Liver (tissue), 8 donors: ENCODE measurements at regions not wholly inside any gene's neighbourhood (a gene's known extent, or its start where the extent isn't known, plus 50 kb on each side); places are given as distances from the start of the nearest gene placed in this dataset.

Experiments used
- DNase-seq: peaks from one replicate; pipeline ENCODE4 v3.0.0-alpha.2; 2017; ENCODE audit warnings: low spot score
- H3K27ac ChIP-seq, 2 donors: one replicate each; pipeline ENCODE4 v1.7.0; 2013; ENCODE audit warnings: inconsistent platforms in 2 of 2, low read length in 2 of 2, control low read depth in 1 of 2, low read depth in 1 of 2, mild to moderate bottlenecking in 1 of 2
- H3K27me3 ChIP-seq, 4 donors: one replicate each; pipeline versions ENCODE4 v1.6.1 to v1.7.0; 2013; ENCODE audit warnings: low read length in 3 of 4, inconsistent platforms in 1 of 4, mild to moderate bottlenecking in 1 of 4, moderate library complexity in 1 of 4; ENCODE audit not compliant: control insufficient read depth in 4 of 4, insufficient read depth in 4 of 4
- H3K36me3 ChIP-seq, 4 donors: one replicate each; pipeline versions ENCODE4 v1.6.1 to v1.7.0; 2013; ENCODE audit warnings: low read length in 3 of 4, mild to moderate bottlenecking in 3 of 4, low read depth in 1 of 4, moderate library complexity in 1 of 4; ENCODE audit not compliant: control insufficient read depth in 4 of 4, insufficient read depth in 3 of 4
- H3K4me1 ChIP-seq, 4 donors: one replicate each; pipeline versions ENCODE4 v1.6.1 to v1.7.0; 2013; ENCODE audit warnings: low read length in 3 of 4, mild to moderate bottlenecking in 3 of 4, moderate library complexity in 1 of 4; ENCODE audit not compliant: control insufficient read depth in 4 of 4, insufficient read depth in 4 of 4
- H3K4me3 ChIP-seq, 3 donors: one replicate each; pipeline versions ENCODE4 v1.6.1 to v1.7.0; 2013; ENCODE audit warnings: low read length in 3 of 3, control low read depth in 1 of 3, low read depth in 1 of 3, mild to moderate bottlenecking in 1 of 3
- H3K9ac ChIP-seq, 2 donors: one replicate each; pipeline ENCODE4 v1.7.0; 2013; ENCODE audit warnings: low read length in 2 of 2, mild to moderate bottlenecking in 2 of 2, moderate library complexity in 2 of 2, control low read depth in 1 of 2, low read depth in 1 of 2
- H3K9me3 ChIP-seq, 4 donors: one replicate each; pipeline versions ENCODE4 v1.6.1 to v1.7.0; 2013; ENCODE audit warnings: low read length in 3 of 4; ENCODE audit not compliant: control insufficient read depth in 4 of 4
- GABPA ChIP-seq, 2 donors: IDR thresholded peaks in 1 of 2; conservative IDR thresholded peaks in 1 of 2; 2 replicates each; pipeline ENCODE4 v1.6.1; 2016; ENCODE audit warnings: antibody characterized with exemption in 2 of 2, mild to moderate bottlenecking in 1 of 2, moderate library complexity in 1 of 2
- HNF4A ChIP-seq, 2 donors: conservative IDR thresholded peaks; 2 replicates each; pipeline ENCODE4 v1.6.1; 2016; ENCODE audit warnings: antibody characterized with exemption in 2 of 2, mild to moderate bottlenecking in 2 of 2
- HNF4G ChIP-seq: IDR thresholded peaks from 2 replicates; pipeline ENCODE4 v1.6.1; 2016; ENCODE audit warnings: antibody characterized with exemption
- JUND ChIP-seq, 2 donors: IDR thresholded peaks; 2 replicates each; pipeline ENCODE4 v1.6.1; 2016; ENCODE audit warnings: antibody characterized with exemption in 2 of 2
- NR2F2 ChIP-seq: IDR thresholded peaks from 2 replicates; pipeline ENCODE4 v1.6.1; 2016; ENCODE audit warnings: antibody characterized with exemption
- RAD21 ChIP-seq, 2 donors: IDR thresholded peaks; 2 replicates each; pipeline ENCODE4 v1.6.1; 2016; ENCODE audit warnings: antibody characterized with exemption in 2 of 2, mild to moderate bottlenecking in 2 of 2
- RXRA ChIP-seq, 2 donors: IDR thresholded peaks; 2 replicates each; pipeline ENCODE4 v1.6.1; 2017 to 2018; ENCODE audit warnings: antibody characterized with exemption in 2 of 2, mild to moderate bottlenecking in 1 of 2
- SP1 ChIP-seq: IDR thresholded peaks from 2 replicates; pipeline ENCODE4 v1.6.1; 2018; ENCODE audit warnings: antibody characterized with exemption, mild to moderate bottlenecking
- TAF1 ChIP-seq: conservative IDR thresholded peaks from 2 replicates; pipeline ENCODE4 v1.6.1; 2016; ENCODE audit warnings: antibody characterized with exemption, mild to moderate bottlenecking
- YY1 ChIP-seq: IDR thresholded peaks from 2 replicates; pipeline ENCODE4 v1.6.1; 2016; ENCODE audit warnings: antibody characterized with exemption, mild to moderate bottlenecking
- whole genome bisulfite sequencing: extraction: QIAGEN DNeasy Blood & Tissue Kit; methylation state at CpG from one replicate; pipeline ENCODE4 v1.1.7; 2013; 5-methylcytosine and 5-hydroxymethylcytosine counted together
- TF ChIP-seq, protein P1 (sequence below): fragments of 150-350 bp; IDR thresholded peaks from 2 replicates; pipeline ENCODE4 v1.5.1; 2017; ENCODE audit warnings: improper control_type of control experiment, low read depth, low read length; ENCODE audit not compliant: missing input control
- TF ChIP-seq, protein P2 (sequence below): IDR thresholded peaks from 2 replicates; pipeline ENCODE4 v1.6.1; 2016; ENCODE audit warnings: antibody characterized with exemption
- TF ChIP-seq, protein P3 (sequence below): IDR thresholded peaks from 2 replicates; pipeline ENCODE4 v1.6.1; 2016; ENCODE audit warnings: antibody characterized with exemption
- TF ChIP-seq, protein P4 (sequence below): IDR thresholded peaks from 2 replicates; pipeline ENCODE4 v1.6.1; 2016; ENCODE audit warnings: antibody characterized with exemption
- donor health status: healthy.
- donor health status: healthy.
- donor health status: healthy.
- donor health status: healthy.
- donor health status: healthy.

DNA sequence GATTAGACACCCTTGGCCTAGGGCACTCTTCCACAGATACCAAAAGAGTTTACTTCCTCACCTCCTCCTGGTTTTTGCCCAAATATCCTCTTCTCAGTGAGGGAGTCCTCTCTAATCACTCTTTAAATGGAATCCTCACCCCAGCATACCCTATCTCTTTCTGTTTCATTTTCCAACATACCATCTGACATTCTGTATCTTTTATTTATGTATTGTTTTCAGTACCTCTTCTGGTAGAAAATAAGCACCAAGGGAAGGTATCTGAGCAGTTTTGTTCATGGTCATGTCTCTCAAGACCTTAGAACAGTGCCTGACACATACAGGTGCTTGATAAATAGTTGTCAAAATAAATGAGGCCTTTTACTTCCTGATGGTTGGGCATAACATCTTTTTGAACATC is 55.1 kb downstream of the KIAA0408 start:
- Histone ChIP-seq H3K36me3 (no peaks in the 10 kb centered on the region), H3K9ac (no peak overlapping the region), H3K9me3 (no peaks in the 10 kb centered on the region), H3K4me3 (no peak overlapping the region), H3K4me1 (no peaks in the 10 kb centered on the region), H3K27ac (no peak overlapping the region), H3K27me3 (no peaks in the 10 kb centered on the region)
- TF ChIP-seq YY1 (no peak), TAF1 (no peak), HNF4A (conservative IDR thresholded peaks at IDR 0.05) (no peak), GABPA (IDR thresholded peaks at IDR 0.05 in 1 of 2, conservative IDR thresholded peaks at IDR 0.05 in 1 of 2) (no peak), HNF4G (no peak), SP1 (no peak), RXRA (IDR thresholded peaks at IDR 0.05) (no peak), RAD21 (IDR thresholded peaks at IDR 0.05) (no peak), NR2F2 (no peak)
- TF ChIP-seq, protein P1, sequence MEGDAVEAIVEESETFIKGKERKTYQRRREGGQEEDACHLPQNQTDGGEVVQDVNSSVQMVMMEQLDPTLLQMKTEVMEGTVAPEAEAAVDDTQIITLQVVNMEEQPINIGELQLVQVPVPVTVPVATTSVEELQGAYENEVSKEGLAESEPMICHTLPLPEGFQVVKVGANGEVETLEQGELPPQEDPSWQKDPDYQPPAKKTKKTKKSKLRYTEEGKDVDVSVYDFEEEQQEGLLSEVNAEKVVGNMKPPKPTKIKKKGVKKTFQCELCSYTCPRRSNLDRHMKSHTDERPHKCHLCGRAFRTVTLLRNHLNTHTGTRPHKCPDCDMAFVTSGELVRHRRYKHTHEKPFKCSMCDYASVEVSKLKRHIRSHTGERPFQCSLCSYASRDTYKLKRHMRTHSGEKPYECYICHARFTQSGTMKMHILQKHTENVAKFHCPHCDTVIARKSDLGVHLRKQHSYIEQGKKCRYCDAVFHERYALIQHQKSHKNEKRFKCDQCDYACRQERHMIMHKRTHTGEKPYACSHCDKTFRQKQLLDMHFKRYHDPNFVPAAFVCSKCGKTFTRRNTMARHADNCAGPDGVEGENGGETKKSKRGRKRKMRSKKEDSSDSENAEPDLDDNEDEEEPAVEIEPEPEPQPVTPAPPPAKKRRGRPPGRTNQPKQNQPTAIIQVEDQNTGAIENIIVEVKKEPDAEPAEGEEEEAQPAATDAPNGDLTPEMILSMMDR: no peak
- TF ChIP-seq, protein P2, sequence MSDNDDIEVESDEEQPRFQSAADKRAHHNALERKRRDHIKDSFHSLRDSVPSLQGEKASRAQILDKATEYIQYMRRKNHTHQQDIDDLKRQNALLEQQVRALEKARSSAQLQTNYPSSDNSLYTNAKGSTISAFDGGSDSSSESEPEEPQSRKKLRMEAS: no peak
- TF ChIP-seq, protein P3, sequence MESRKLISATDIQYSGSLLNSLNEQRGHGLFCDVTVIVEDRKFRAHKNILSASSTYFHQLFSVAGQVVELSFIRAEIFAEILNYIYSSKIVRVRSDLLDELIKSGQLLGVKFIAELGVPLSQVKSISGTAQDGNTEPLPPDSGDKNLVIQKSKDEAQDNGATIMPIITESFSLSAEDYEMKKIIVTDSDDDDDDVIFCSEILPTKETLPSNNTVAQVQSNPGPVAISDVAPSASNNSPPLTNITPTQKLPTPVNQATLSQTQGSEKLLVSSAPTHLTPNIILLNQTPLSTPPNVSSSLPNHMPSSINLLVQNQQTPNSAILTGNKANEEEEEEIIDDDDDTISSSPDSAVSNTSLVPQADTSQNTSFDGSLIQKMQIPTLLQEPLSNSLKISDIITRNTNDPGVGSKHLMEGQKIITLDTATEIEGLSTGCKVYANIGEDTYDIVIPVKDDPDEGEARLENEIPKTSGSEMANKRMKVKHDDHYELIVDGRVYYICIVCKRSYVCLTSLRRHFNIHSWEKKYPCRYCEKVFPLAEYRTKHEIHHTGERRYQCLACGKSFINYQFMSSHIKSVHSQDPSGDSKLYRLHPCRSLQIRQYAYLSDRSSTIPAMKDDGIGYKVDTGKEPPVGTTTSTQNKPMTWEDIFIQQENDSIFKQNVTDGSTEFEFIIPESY: no peak
- TF ChIP-seq, protein P4, sequence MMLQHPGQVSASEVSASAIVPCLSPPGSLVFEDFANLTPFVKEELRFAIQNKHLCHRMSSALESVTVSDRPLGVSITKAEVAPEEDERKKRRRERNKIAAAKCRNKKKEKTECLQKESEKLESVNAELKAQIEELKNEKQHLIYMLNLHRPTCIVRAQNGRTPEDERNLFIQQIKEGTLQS: no peak
- DNase-seq: no peak

DNA sequence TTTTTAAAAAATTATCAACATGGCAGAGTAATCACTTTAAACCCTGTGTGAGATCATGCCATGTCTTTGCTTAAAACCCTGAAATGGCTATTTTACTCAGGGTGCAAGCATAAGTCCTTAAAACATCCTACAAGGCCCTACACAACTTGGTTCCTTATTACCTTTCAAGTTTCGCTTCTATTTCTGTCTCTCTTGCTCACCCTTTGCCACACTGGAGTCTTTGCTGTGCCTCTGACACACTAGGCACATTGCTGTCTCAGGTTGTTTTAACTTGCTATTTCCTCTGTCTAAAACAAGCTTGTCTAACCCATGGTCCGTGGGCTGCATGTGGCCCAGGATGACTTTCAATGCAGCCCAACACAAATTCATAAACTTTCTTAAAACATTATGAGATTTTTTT is 55.6 kb downstream of the KIAA0408 start:
- Histone ChIP-seq H3K9me3 (no peaks in the 10 kb centered on the region), H3K9ac (no peak overlapping the region), H3K27ac (no peak overlapping the region), H3K27me3 (no peaks in the 10 kb centered on the region), H3K4me1 (no peaks in the 10 kb centered on the region), H3K4me3 (no peak overlapping the region), H3K36me3 (no peaks in the 10 kb centered on the region)
- no peak for DNase-seq
- WGBS: 93% methylated on average over 2 of the region's 2 CpGs
- TF ChIP-seq TAF1 (no peak), YY1 (no peak), NR2F2 (no peak), JUND (IDR thresholded peaks at IDR 0.05) (no peak), RAD21 (IDR thresholded peaks at IDR 0.05) (no peak), SP1 (no peak)
- TF ChIP-seq, protein P4: no peak
